HEK293 (cell line): ENCODE measurements at regions not wholly inside any gene's neighbourhood (a gene's known extent, or its start where the extent isn't known, plus 50 kb on each side); places are given as distances from the start of the nearest gene placed in this dataset.

ENCODE experiments used
- CTCF ChIA-PET: fragments of 350-600 bp; formaldehyde crosslinking; extraction: SDS; loops from one replicate; lab custom pipeline; 2021; ENCODE audit warnings: antibody characterized with exemption; lab: Yijun Ruan, JAX
- POLR2A ChIA-PET: fragments of 300-600 bp; formaldehyde crosslinking; extraction: SDS; loops from one replicate; lab custom pipeline; 2020; ENCODE audit warnings: antibody characterized with exemption, inconsistent platforms; lab: Yijun Ruan, JAX
- H3K27ac ChIP-seq: fragments of 200-500 bp; sonication (Bioruptor generic); 2 replicates; pipeline ENCODE4 v1.5.1; 2014; ENCODE audit warnings: low read depth, low read length, control low read depth, inconsistent platforms; ENCODE audit errors: extremely low read depth
- H3K36me3 ChIP-seq, 2 experiments: fragments of 200-500 bp in 1 of 2; sonication (Bioruptor generic) in 1 of 2; 1 replicate in 1 of 2; 2 replicates in 1 of 2; pipeline ENCODE4 v1.5.1; 2014 to 2017; ENCODE audit warnings: inconsistent platforms in 2 of 2, low read length in 2 of 2; ENCODE audit not compliant: control insufficient read depth in 2 of 2, insufficient read depth in 1 of 2
- H3K4me1 ChIP-seq: fragments of 200-500 bp; sonication (Bioruptor generic); 2 replicates; pipeline ENCODE4 v1.5.1; 2014; ENCODE audit warnings: mild to moderate bottlenecking, low read length, inconsistent platforms; ENCODE audit not compliant: control insufficient read depth, insufficient read depth
- H3K4me3 ChIP-seq: 2 replicates; pipeline ENCODE4 v1.5.1; 2011; ENCODE audit warnings: low read depth, mild to moderate bottlenecking, control low read depth, low read length, moderate library complexity
- H3K9me3 ChIP-seq: fragments of 200-500 bp; sonication (Bioruptor generic); 2 replicates; pipeline ENCODE4 v1.5.1; 2014; ENCODE audit warnings: low read depth, low read length, inconsistent platforms; ENCODE audit not compliant: control insufficient read depth, insufficient read depth
- BCL11B ChIP-seq: fragments of 450-650 bp; formaldehyde crosslinking; IDR thresholded peaks from 2 replicates; pipeline ENCODE4 v1.5.1; 2016; ENCODE audit warnings: low read depth, missing biosample characterization, missing genetic modification characterization
- HOXC10 ChIP-seq: sonication (generic); formaldehyde crosslinking; IDR thresholded peaks from 2 replicates; pipeline ENCODE4 v1.8.1; 2023; ENCODE audit warnings: mild to moderate bottlenecking, missing genetic modification reagents
- ZFP69B ChIP-seq: fragments of 450-650 bp; formaldehyde crosslinking; IDR thresholded peaks from 2 replicates; pipeline ENCODE4 v1.5.1; 2016; ENCODE audit warnings: missing biosample characterization, missing genetic modification characterization
- ZNF133 ChIP-seq: fragments of 450-650 bp; formaldehyde crosslinking; IDR thresholded peaks from 2 replicates; pipeline ENCODE4 v1.5.1; 2016; ENCODE audit warnings: missing biosample characterization, missing genetic modification characterization
- ZNF16 ChIP-seq: fragments of 450-650 bp; formaldehyde crosslinking; IDR thresholded peaks from 2 replicates; pipeline ENCODE4 v1.5.1; 2016; ENCODE audit warnings: low read depth, missing biosample characterization, missing genetic modification characterization
- ZNF2 ChIP-seq: fragments of 450-650 bp; formaldehyde crosslinking; IDR thresholded peaks from 2 replicates; pipeline ENCODE4 v1.5.1; 2016; ENCODE audit warnings: missing biosample characterization, missing genetic modification characterization
- ZNF221 ChIP-seq: fragments of 450-650 bp; formaldehyde crosslinking; IDR thresholded peaks from 2 replicates; pipeline ENCODE4 v1.5.1; 2017; ENCODE audit warnings: missing biosample characterization, missing genetic modification characterization, borderline replicate concordance
- ZNF23 ChIP-seq: fragments of 450-650 bp; formaldehyde crosslinking; IDR thresholded peaks from 2 replicates; pipeline ENCODE4 v1.5.1; 2016; ENCODE audit warnings: missing biosample characterization, missing genetic modification characterization, borderline replicate concordance
- ZNF24 ChIP-seq: fragments of 450-650 bp; formaldehyde crosslinking; IDR thresholded peaks from 2 replicates; pipeline ENCODE4 v1.5.1; 2016; ENCODE audit warnings: missing biosample characterization, missing genetic modification characterization
- ZNF335 ChIP-seq: fragments of 450-650 bp; formaldehyde crosslinking; conservative IDR thresholded peaks from 2 replicates; pipeline ENCODE4 v1.5.1; 2016; ENCODE audit warnings: missing biosample characterization, missing genetic modification characterization
- ZNF433 ChIP-seq: fragments of 450-650 bp; formaldehyde crosslinking; IDR thresholded peaks from 2 replicates; pipeline ENCODE4 v1.5.1; 2016; ENCODE audit warnings: missing biosample characterization, missing genetic modification characterization, low read depth
- ZNF610 ChIP-seq: fragments of 450-650 bp; formaldehyde crosslinking; IDR thresholded peaks from 2 replicates; pipeline ENCODE4 v1.5.1; 2016; ENCODE audit warnings: missing biosample characterization, missing genetic modification characterization, borderline replicate concordance
- ZNF621 ChIP-seq: fragments of 450-650 bp; formaldehyde crosslinking; IDR thresholded peaks from 2 replicates; pipeline ENCODE4 v1.5.1; 2017; ENCODE audit warnings: missing biosample characterization, missing genetic modification characterization
- ZNF624 ChIP-seq: fragments of 450-650 bp; formaldehyde crosslinking; IDR thresholded peaks from 2 replicates; pipeline ENCODE4 v1.5.1; 2017; ENCODE audit warnings: missing biosample characterization, missing genetic modification characterization
- ZNF747 ChIP-seq: fragments of 450-650 bp; formaldehyde crosslinking; IDR thresholded peaks from 2 replicates; pipeline ENCODE4 v1.5.1; 2016; ENCODE audit warnings: missing biosample characterization, missing genetic modification characterization
- TF ChIP-seq, protein P1 (sequence below): fragments of 450-650 bp; formaldehyde crosslinking; IDR thresholded peaks from 2 replicates; pipeline ENCODE4 v1.5.1; 2016; ENCODE audit warnings: missing biosample characterization, missing genetic modification characterization, borderline replicate concordance
- TF ChIP-seq, protein P2 (sequence below): IDR thresholded peaks from 2 replicates; pipeline ENCODE4 v1.6.1; 2011; ENCODE audit warnings: mild to moderate bottlenecking, low read depth, low read length, borderline replicate concordance
- TF ChIP-seq, protein P3 (sequence below): fragments of 450-650 bp; formaldehyde crosslinking; IDR thresholded peaks from 2 replicates; pipeline ENCODE4 v1.5.1; 2016; ENCODE audit warnings: missing biosample characterization, missing genetic modification characterization
- TF ChIP-seq, protein P4 (sequence below): fragments of 450-650 bp; IDR thresholded peaks from 2 replicates; pipeline ENCODE4 v1.5.1; 2018; ENCODE audit warnings: missing biosample characterization, mild to moderate bottlenecking, missing genetic modification characterization
- TF ChIP-seq, protein P5 (sequence below): fragments of 450-650 bp; formaldehyde crosslinking; IDR thresholded peaks from 2 replicates; pipeline ENCODE4 v1.5.1; 2016; ENCODE audit warnings: missing biosample characterization, missing genetic modification characterization
- TF ChIP-seq, protein P6 (sequence below): fragments of 450-650 bp; formaldehyde crosslinking; IDR thresholded peaks from 2 replicates; pipeline ENCODE4 v1.5.1; 2016; ENCODE audit warnings: missing biosample characterization, missing genetic modification characterization, low read depth

DNA sequence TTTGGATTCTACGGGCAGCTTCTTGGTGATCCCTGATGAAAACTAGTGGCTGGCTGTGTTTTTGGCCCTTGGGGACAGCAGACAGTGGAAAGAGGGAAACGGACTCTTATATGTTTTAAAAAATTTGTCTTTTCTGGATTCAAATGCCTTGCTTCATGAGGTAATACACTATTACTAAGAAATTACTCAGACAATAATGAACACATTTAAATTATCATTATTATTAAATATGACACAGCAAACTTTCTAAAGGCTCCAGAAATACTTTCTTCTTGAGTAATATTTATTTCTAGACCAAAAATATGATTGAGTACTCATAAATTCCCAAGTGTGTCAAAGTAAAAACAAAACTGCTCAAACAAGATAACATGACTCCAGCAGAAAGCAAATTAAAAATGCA lies 520.7 kb upstream of the AADAT start:
- Histone ChIP-seq H3K4me1 (no peaks in the 10 kb centered on the region), H3K4me3 (no peak overlapping the region), H3K27ac (no peak overlapping the region), H3K36me3 (no peaks in the 10 kb centered on the region)
- POLR2A ChIA-PET = no interaction called here
- TF ChIP-seq ZNF335 (no peak), ZNF2 (tag by site-specific recombination) (no peak), ZFP69B (no peak), BCL11B (tag by site-specific recombination) (no peak), ZNF221 (tag by site-specific recombination) (no peak), ZNF624 (tag by site-specific recombination) (no peak), HOXC10 (CRISPR knock-in tag) (no peak)
- TF ChIP-seq, protein P1, sequence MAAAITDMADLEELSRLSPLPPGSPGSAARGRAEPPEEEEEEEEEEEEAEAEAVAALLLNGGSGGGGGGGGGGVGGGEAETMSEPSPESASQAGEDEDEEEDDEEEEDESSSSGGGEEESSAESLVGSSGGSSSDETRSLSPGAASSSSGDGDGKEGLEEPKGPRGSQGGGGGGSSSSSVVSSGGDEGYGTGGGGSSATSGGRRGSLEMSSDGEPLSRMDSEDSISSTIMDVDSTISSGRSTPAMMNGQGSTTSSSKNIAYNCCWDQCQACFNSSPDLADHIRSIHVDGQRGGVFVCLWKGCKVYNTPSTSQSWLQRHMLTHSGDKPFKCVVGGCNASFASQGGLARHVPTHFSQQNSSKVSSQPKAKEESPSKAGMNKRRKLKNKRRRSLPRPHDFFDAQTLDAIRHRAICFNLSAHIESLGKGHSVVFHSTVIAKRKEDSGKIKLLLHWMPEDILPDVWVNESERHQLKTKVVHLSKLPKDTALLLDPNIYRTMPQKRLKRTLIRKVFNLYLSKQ (tag by site-specific recombination) = no peak
- TF ChIP-seq, protein P2, sequence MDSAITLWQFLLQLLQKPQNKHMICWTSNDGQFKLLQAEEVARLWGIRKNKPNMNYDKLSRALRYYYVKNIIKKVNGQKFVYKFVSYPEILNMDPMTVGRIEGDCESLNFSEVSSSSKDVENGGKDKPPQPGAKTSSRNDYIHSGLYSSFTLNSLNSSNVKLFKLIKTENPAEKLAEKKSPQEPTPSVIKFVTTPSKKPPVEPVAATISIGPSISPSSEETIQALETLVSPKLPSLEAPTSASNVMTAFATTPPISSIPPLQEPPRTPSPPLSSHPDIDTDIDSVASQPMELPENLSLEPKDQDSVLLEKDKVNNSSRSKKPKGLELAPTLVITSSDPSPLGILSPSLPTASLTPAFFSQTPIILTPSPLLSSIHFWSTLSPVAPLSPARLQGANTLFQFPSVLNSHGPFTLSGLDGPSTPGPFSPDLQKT = no peak
- TF ChIP-seq, protein P3, sequence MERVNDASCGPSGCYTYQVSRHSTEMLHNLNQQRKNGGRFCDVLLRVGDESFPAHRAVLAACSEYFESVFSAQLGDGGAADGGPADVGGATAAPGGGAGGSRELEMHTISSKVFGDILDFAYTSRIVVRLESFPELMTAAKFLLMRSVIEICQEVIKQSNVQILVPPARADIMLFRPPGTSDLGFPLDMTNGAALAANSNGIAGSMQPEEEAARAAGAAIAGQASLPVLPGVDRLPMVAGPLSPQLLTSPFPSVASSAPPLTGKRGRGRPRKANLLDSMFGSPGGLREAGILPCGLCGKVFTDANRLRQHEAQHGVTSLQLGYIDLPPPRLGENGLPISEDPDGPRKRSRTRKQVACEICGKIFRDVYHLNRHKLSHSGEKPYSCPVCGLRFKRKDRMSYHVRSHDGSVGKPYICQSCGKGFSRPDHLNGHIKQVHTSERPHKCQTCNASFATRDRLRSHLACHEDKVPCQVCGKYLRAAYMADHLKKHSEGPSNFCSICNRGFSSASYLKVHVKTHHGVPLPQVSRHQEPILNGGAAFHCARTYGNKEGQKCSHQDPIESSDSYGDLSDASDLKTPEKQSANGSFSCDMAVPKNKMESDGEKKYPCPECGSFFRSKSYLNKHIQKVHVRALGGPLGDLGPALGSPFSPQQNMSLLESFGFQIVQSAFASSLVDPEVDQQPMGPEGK (tag by site-specific recombination) = no peak
- TF ChIP-seq, all 188 proteins: peak for 0
- H3K9me3 ChIP-seq = no peaks in the 10 kb centered on the region
- CTCF ChIA-PET = interaction anchor here (1.0 kb wide), 1 partner anchor 350 kb away, joined by 3 read pairs; no protein-coding TSS in a partner anchor

DNA sequence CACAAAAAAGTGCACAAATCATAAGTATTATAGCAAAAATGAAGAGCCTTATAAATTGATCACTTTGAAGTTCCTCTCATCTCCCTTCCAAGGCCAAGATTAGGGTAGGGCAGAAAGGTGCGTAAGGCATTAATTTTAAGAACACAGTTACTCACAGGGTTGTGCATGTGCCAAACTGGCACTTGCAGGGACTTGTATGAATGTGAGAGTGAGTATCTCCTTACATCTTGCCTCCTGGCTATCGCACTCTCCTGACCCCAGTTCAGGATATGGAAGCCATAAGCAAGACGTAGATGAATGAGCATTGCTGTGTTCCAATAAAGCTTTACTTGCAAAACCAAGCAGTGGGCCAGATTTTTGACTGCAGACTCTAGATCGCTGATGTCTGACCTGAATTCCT lies 510.1 kb upstream of the AADAT start:
- CTCF ChIA-PET = interaction anchor here (0.7 kb wide), 1 partner anchor 178 kb away, joined by 3 read pairs; no protein-coding TSS in a partner anchor
- TF ChIP-seq ZNF747 (tag by site-specific recombination) (no peak), ZNF24 (tag by site-specific recombination) (no peak), ZNF610 (tag by site-specific recombination) (no peak), ZNF621 (tag by site-specific recombination) (no peak), ZNF433 (tag by site-specific recombination) (no peak), ZNF133 (tag by site-specific recombination) (no peak), ZNF16 (no peak), ZNF23 (no peak)
- TF ChIP-seq, protein P1 (tag by site-specific recombination) = no peak
- TF ChIP-seq, protein P4, sequence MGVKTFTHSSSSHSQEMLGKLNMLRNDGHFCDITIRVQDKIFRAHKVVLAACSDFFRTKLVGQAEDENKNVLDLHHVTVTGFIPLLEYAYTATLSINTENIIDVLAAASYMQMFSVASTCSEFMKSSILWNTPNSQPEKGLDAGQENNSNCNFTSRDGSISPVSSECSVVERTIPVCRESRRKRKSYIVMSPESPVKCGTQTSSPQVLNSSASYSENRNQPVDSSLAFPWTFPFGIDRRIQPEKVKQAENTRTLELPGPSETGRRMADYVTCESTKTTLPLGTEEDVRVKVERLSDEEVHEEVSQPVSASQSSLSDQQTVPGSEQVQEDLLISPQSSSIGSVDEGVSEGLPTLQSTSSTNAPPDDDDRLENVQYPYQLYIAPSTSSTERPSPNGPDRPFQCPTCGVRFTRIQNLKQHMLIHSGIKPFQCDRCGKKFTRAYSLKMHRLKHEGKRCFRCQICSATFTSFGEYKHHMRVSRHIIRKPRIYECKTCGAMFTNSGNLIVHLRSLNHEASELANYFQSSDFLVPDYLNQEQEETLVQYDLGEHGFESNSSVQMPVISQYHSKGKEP (tag by site-specific recombination) = no peak
- TF ChIP-seq, protein P5, sequence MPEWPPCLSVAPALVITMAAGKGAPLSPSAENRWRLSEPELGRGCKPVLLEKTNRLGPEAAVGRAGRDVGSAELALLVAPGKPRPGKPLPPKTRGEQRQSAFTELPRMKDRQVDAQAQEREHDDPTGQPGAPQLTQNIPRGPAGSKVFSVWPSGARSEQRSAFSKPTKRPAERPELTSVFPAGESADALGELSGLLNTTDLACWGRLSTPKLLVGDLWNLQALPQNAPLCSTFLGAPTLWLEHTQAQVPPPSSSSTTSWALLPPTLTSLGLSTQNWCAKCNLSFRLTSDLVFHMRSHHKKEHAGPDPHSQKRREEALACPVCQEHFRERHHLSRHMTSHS = no peak
- TF ChIP-seq, protein P6, sequence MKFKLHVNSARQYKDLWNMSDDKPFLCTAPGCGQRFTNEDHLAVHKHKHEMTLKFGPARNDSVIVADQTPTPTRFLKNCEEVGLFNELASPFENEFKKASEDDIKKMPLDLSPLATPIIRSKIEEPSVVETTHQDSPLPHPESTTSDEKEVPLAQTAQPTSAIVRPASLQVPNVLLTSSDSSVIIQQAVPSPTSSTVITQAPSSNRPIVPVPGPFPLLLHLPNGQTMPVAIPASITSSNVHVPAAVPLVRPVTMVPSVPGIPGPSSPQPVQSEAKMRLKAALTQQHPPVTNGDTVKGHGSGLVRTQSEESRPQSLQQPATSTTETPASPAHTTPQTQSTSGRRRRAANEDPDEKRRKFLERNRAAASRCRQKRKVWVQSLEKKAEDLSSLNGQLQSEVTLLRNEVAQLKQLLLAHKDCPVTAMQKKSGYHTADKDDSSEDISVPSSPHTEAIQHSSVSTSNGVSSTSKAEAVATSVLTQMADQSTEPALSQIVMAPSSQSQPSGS (tag by site-specific recombination) = no peak
- Histone ChIP-seq H3K36me3 (no peaks in the 10 kb centered on the region), H3K9me3 (no peaks in the 10 kb centered on the region), H3K27ac (no peak overlapping the region), H3K4me1 (no peaks in the 10 kb centered on the region), H3K4me3 (no peak overlapping the region)
- POLR2A ChIA-PET = no interaction called here
